B cell (primary cell): ENCODE measurements at regions not wholly inside any gene's neighbourhood (a gene's known extent, or its start where the extent isn't known, plus 50 kb on each side); places are given as distances from the start of the nearest gene placed in this dataset.

Source experiments
- CTCF ChIP-seq: fragments of 200-600 bp; IDR thresholded peaks from one replicate; pipeline ENCODE4 v1.8.0; 2022; ENCODE audit warnings: antibody characterized with exemption, mild to moderate bottlenecking
- EZH2 ChIP-seq: IDR thresholded peaks from 2 replicates; pipeline ENCODE4 v1.6.1; 2012; ENCODE audit warnings: borderline replicate concordance, low read depth, mild to moderate bottlenecking, moderate library complexity, low read length; ENCODE audit not compliant: insufficient read depth, poor library complexity, severe bottlenecking

- TF ChIP-seq CTCF = no peak
- TF ChIP-seq EZH2 = no peak
Observed at GRCh38 chr1:98081944-98082343, 161.1 kb upstream of the DPYD start.
